PC-3 (cell line): ENCODE measurements at regions not wholly inside any gene's neighbourhood (a gene's known extent, or its start where the extent isn't known, plus 50 kb on each side); places are given as distances from the start of the nearest gene placed in this dataset.

Experiments
- CTCF ChIP-seq: fragments of 300-600 bp; sonication (generic); conservative IDR thresholded peaks from 2 replicates; pipeline ENCODE4 v1.5.1; 2017; ENCODE audit warnings: antibody characterized with exemption, low read depth, mild to moderate bottlenecking, low read length
- EZH2 ChIP-seq: fragments of 300-600 bp; sonication (generic); IDR thresholded peaks from one replicate; pipeline ENCODE4 v1.6.1; 2017; ENCODE audit warnings: antibody characterized with exemption, mild to moderate bottlenecking, low read length; ENCODE audit not compliant: unreplicated experiment

DNA sequence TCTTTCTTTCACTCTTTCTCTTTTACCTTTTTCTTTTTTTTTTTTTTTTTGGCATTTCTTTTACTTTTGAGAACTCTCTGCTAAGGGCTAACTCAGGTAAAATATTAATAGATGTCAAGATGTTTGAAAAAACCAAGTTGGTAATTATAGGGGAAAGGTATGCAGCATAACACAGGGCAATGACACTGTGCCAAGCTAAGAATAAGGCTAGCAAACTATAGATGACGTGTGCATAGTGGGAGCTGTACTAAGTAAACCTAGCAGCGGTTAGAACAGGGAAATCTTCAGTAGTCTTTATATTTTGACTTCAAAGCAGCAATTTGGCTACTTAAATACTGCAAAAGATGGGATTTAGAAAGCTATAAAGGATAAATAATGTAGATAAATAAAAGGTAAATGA is 415.4 kb upstream of the RGPD4 start:
- TF ChIP-seq EZH2 (no peak), CTCF (no peak)
